ENCODE measurements at regions not wholly inside any gene's neighbourhood (a gene's known extent, or its start where the extent isn't known, plus 50 kb on each side); places are given as distances from the start of the nearest gene placed in this dataset.

GRCh38 chr14:25846246-25846645, 751.6 kb downstream of the NOVA1 start:
- no peak for DNase-seq (ENCODE audit: low spot score in 2 of 2, unreplicated experiment in 2 of 2)
- no peaks in the 10 kb centered on the region for H3K9me3 Mint-ChIP-seq
- H3K27me3 Mint-ChIP-seq (ENCODE audit: low read depth), result peaks cover 45% of the 10 kb centered on the region
- no peak for TF ChIP-seq CTCF (IDR thresholded peaks at IDR 0.05; ENCODE audit: unreplicated experiment)
- no peaks in the 10 kb centered on the region for H3K4me1 Mint-ChIP-seq
- H3K27ac Mint-ChIP-seq, result no peak overlapping the region
- H3K4me3 Mint-ChIP-seq, result no peak overlapping the region
- H3K36me3 Mint-ChIP-seq, result no peaks in the 10 kb centered on the region

GRCh38 chr14:25843481-25844470, 754.1 kb downstream of the NOVA1 start:
- H3K4me1 Mint-ChIP-seq, result no peaks in the 10 kb centered on the region

GRCh38 chr14:25841226-25841625, 756.6 kb downstream of the NOVA1 start:
- Mint-ChIP-seq H3K27ac (no peak overlapping the region), H3K4me1 (peaks cover 15% of the 10 kb centered on the region), H3K36me3 (no peaks in the 10 kb centered on the region), H3K27me3 (ENCODE audit: low read depth) (peaks cover 58% of the 10 kb centered on the region), H3K4me3 (no peak overlapping the region), H3K9me3 (no peaks in the 10 kb centered on the region)
- no peak for TF ChIP-seq CTCF (IDR thresholded peaks at IDR 0.05; ENCODE audit: unreplicated experiment)
- no peak for DNase-seq (ENCODE audit: low spot score in 2 of 2, unreplicated experiment in 2 of 2)

More at GRCh38 chr14:25843481-25844470, 754.1 kb downstream of the NOVA1 start:
- H3K9me3 Mint-ChIP-seq, result no peaks in the 10 kb centered on the region
- TF ChIP-seq CTCF (IDR thresholded peaks at IDR 0.05; ENCODE audit: unreplicated experiment), result no peak
- DNase-seq (ENCODE audit: low spot score in 2 of 2, unreplicated experiment in 2 of 2), result no peak
- H3K27ac Mint-ChIP-seq, result no peak overlapping the region
- no peak overlapping the region for H3K4me3 Mint-ChIP-seq
- H3K36me3 Mint-ChIP-seq, result no peaks in the 10 kb centered on the region
- peaks cover 57% of the 10 kb centered on the region for H3K27me3 Mint-ChIP-seq (ENCODE audit: low read depth)

DNA sequence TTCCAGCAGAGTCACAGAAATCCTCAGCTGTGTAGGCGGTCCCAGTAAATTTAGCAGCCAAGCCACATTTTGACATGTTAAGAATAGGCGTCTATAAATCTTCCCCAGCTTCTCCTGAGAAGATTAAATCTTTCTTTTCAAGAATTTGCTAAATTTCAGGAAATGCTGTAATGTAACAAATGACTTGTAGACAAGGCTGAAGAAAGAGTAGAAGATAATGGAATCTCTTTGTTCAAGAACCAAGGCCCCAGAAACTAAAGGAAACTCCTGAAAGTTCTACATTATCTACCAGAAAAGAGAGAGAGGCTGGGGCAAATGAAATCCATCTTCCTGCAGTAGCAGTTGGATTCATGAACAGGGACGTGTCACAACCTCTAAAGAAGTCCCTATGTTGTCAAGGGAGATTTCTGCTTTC, 760.3 kb downstream of the NOVA1 start:
- TF ChIP-seq CTCF (IDR thresholded peaks at IDR 0.05; ENCODE audit: unreplicated experiment), result no peak
- H3K4me1 Mint-ChIP-seq, result peaks cover 19% of the 10 kb centered on the region
- DNase-seq (ENCODE audit: low spot score in 2 of 2, unreplicated experiment in 2 of 2), result no peak
- H3K36me3 Mint-ChIP-seq, result no peaks in the 10 kb centered on the region
- peaks cover 68% of the 10 kb centered on the region for H3K27me3 Mint-ChIP-seq (ENCODE audit: low read depth)
- no peak overlapping the region for H3K4me3 Mint-ChIP-seq
- no peak overlapping the region for H3K27ac Mint-ChIP-seq
- H3K9me3 Mint-ChIP-seq, result no peaks in the 10 kb centered on the region

GRCh38 chr14:25836636-25837035, 761.2 kb downstream of the NOVA1 start:
- TF ChIP-seq CTCF (IDR thresholded peaks at IDR 0.05; ENCODE audit: unreplicated experiment), result no peak
- no peak overlapping the region for H3K4me3 Mint-ChIP-seq
- DNase-seq (ENCODE audit: low spot score in 2 of 2, unreplicated experiment in 2 of 2), result no peak
- H3K27ac Mint-ChIP-seq, result no peak overlapping the region
- H3K27me3 Mint-ChIP-seq (ENCODE audit: low read depth), result peaks cover 74% of the 10 kb centered on the region
- H3K36me3 Mint-ChIP-seq, result no peaks in the 10 kb centered on the region
- H3K4me1 Mint-ChIP-seq, result peaks cover 19% of the 10 kb centered on the region
- no peaks in the 10 kb centered on the region for H3K9me3 Mint-ChIP-seq
